Body of pancreas (tissue), 4 donors: ENCODE measurements at regions not wholly inside any gene's neighbourhood (a gene's known extent, or its start where the extent isn't known, plus 50 kb on each side); places are given as distances from the start of the nearest gene placed in this dataset.

Experiments used
- POLR2A ChIP-seq, 3 donors: fragments of 450-650 bp; IDR thresholded peaks; one replicate each; pipeline ENCODE4 v1.6.1; 2016; ENCODE audit warnings: antibody characterized with exemption in 3 of 3, mild to moderate bottlenecking in 2 of 3
- TF ChIP-seq, protein P1 (sequence below), 7 experiments: fragments of 450-650 bp in 4 of 7; fragments of 200-600 bp in 3 of 7; sonication (generic) in 3 of 7; IDR thresholded peaks; one replicate each; pipeline ENCODE4 v1.5.1; 2016 to 2019; ENCODE audit warnings: antibody characterized with exemption in 7 of 7

- TF ChIP-seq, protein P1, sequence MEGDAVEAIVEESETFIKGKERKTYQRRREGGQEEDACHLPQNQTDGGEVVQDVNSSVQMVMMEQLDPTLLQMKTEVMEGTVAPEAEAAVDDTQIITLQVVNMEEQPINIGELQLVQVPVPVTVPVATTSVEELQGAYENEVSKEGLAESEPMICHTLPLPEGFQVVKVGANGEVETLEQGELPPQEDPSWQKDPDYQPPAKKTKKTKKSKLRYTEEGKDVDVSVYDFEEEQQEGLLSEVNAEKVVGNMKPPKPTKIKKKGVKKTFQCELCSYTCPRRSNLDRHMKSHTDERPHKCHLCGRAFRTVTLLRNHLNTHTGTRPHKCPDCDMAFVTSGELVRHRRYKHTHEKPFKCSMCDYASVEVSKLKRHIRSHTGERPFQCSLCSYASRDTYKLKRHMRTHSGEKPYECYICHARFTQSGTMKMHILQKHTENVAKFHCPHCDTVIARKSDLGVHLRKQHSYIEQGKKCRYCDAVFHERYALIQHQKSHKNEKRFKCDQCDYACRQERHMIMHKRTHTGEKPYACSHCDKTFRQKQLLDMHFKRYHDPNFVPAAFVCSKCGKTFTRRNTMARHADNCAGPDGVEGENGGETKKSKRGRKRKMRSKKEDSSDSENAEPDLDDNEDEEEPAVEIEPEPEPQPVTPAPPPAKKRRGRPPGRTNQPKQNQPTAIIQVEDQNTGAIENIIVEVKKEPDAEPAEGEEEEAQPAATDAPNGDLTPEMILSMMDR (IDR thresholded peaks at IDR 0.05): no peak
- no peak for TF ChIP-seq POLR2A (IDR thresholded peaks at IDR 0.05)
Measured at GRCh38 chr2:105587637-105588036, 157.1 kb upstream of the NCK2 start.
